ENCODE measurements at regions not wholly inside any gene's neighbourhood (a gene's known extent, or its start where the extent isn't known, plus 50 kb on each side); places are given as distances from the start of the nearest gene placed in this dataset.

DNA sequence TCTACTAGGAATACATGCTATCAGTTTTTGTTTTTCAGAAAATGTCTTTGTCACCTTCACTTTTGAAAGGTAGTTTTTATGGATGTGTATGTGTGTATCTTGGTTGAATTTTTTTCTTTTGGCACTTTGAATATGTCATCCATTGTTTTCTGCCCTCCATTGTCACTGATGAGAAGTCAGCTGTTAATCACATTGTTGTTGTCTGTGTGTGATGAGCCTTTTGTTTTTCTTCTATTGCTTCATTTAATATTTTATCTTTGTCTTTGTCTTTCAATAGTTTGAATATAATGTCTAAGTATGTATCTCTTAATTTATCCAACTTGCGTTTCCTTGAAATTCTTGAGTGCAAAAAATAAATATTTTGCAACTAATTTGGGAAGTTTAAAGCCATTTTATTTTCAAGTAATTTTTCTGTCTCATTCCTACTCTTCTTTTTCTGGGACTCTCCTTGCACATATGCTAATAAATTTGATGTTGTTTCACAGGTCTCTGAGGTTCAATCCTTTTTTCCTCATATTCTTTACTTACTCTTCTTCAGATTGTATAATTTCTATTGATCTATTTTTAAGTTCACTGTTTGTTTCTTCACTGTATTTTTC lies 546.9 kb upstream of the GHITM start:
- DNase-seq: no peak
- peaks cover 35% of the 10 kb centered on the region for H3K9me3 Mint-ChIP-seq
- 0 out of 2 replicates have a peak, but pooled peaks cover 5% of the 10 kb centered on the region for H3K36me3 Mint-ChIP-seq (ENCODE audit: low read depth)

DNA sequence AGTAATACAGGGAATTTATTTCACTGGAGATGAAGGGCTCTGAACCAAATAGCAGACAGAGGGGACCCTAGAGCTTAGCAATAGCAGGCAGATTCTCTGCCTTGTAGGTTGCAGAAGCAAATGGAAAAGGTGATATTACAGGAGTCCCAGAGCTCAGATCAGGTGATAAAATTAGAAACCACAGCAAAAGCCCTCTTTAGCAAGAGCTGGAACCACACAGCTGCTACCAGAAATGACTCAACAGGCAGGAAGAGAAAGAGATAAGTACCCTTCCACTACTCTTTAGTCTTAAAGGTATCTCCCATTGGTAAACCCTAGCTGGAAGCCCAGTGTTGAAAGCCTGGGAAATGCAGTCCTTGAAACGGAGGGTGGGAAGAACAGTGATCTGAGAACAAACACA lies 535.6 kb upstream of the GHITM start:
- H3K27me3 Mint-ChIP-seq (ENCODE audit: insufficient read depth): no peaks in the 10 kb centered on the region
- no peak for DNase-seq
- H3K9me3 Mint-ChIP-seq: peaks cover 21% of the 10 kb centered on the region; the same call in 1 of the 2 replicates
- no peak overlapping the region for H3K4me3 Mint-ChIP-seq
- H3K36me3 Mint-ChIP-seq (ENCODE audit: low read depth): peaks cover 5% of the 10 kb centered on the region; the same call in 1 of the 2 replicates
- no peak overlapping the region for H3K27ac Mint-ChIP-seq
- H3K4me1 Mint-ChIP-seq (ENCODE audit: low read depth): peaks cover 7% of the 10 kb centered on the region; the same call in 1 of the 2 replicates
- TF ChIP-seq, protein P1, sequence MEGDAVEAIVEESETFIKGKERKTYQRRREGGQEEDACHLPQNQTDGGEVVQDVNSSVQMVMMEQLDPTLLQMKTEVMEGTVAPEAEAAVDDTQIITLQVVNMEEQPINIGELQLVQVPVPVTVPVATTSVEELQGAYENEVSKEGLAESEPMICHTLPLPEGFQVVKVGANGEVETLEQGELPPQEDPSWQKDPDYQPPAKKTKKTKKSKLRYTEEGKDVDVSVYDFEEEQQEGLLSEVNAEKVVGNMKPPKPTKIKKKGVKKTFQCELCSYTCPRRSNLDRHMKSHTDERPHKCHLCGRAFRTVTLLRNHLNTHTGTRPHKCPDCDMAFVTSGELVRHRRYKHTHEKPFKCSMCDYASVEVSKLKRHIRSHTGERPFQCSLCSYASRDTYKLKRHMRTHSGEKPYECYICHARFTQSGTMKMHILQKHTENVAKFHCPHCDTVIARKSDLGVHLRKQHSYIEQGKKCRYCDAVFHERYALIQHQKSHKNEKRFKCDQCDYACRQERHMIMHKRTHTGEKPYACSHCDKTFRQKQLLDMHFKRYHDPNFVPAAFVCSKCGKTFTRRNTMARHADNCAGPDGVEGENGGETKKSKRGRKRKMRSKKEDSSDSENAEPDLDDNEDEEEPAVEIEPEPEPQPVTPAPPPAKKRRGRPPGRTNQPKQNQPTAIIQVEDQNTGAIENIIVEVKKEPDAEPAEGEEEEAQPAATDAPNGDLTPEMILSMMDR (IDR thresholded peaks at IDR 0.05): no peak

More for the DNA sequence above, 546.9 kb upstream of the GHITM start:
- Mint-ChIP-seq H3K4me3 (no peak overlapping the region), H3K27ac (no peak overlapping the region), H3K27me3 (ENCODE audit: insufficient read depth) (no peaks in the 10 kb centered on the region), H3K4me1 (ENCODE audit: low read depth) (no peaks in the 10 kb centered on the region)
- TF ChIP-seq, protein P1 (IDR thresholded peaks at IDR 0.05): no peak

DNA sequence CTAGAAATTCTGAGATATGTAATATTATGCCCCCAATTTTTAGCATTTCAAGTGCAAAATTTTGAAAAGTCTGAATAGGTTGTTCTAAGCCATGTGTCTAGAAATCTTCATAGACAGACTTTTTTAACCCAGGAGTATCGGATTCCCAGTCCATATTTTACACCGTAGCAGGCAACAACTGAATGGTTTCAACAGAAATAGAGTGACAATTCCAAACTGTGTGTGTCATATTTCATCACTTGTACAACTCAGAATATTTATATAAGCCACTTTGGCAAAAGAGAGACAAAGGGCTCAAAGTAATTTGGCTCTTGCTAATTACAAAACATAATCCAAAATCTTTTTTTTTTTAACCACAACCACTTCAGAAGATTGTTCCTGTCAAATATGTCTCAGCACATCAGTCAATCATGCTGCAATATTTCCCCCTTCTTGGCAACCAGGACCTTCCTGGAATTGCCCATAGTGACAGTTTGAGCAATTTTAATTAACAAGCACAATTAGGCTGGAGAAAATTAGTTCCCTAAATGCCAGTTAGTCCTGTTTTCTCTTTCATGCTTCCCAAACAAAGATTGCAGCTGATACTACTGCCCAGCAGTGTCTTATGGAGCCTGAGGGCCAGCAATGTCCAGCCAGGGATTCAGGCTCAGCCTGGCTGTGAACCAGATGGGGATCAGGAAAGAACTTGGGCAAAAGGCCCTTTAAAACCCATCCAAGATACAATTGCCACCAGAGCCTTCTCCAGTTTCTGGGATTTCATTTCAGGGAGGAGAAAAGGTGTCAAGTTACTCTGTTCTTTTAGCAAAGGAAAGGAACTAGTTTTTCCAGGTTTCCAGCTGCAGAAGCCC lies 533.3 kb upstream of the GHITM start:
- H3K36me3 Mint-ChIP-seq (ENCODE audit: low read depth): peaks cover 5% of the 10 kb centered on the region; the same call in 1 of the 2 replicates
- H3K4me3 Mint-ChIP-seq: no peak overlapping the region
- H3K9me3 Mint-ChIP-seq: peaks cover 14% of the 10 kb centered on the region
- no peak overlapping the region for H3K27ac Mint-ChIP-seq
- no peak for DNase-seq
- peaks cover 12% of the 10 kb centered on the region; the same call in 1 of the 2 replicates for H3K4me1 Mint-ChIP-seq (ENCODE audit: low read depth)
- no peaks in the 10 kb centered on the region for H3K27me3 Mint-ChIP-seq (ENCODE audit: insufficient read depth)
- TF ChIP-seq, protein P1 (IDR thresholded peaks at IDR 0.05): no peak

DNA sequence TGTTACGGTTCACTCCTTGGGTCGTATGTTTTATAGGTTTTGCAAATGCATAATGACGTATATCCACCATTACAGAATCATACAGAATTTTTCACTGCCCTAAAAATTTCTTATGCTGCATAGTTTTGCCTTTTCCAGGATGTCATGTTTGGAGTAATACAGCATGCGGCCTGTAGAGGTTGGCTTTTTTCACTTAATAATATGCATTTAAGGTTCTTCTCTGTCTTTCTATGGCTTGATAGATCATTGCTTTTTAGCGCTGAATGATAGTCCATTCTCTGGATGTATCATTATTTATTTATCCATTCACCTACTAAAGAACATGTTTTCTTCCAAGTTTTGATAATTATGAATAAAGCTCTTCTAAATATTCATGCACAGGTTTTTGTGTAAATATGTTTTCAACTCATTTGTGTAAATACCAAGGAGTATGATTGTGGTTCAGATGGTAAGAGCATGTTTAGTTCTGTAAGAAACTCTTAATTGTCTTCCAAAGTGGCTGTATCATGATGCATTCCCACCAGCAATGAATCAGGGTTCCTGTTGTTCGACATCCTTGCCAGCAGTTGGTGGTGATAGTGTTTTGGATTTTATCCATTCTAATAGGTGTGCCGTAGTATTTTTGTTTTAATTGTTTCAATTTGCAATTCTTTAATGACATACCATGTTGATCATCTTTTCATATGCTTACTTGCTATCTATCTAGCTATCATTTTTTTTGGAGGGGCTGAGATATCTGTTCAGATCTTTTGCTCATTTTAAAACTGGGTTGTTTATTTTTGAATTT lies 531.2 kb upstream of the GHITM start:
- Mint-ChIP-seq H3K27ac (peak overlapping the region; percentile 42; the same call in 1 of the 2 replicates), H3K9me3 (peaks cover 28% of the 10 kb centered on the region), H3K27me3 (ENCODE audit: insufficient read depth) (no peaks in the 10 kb centered on the region), H3K4me3 (peak overlapping the region; percentile 24; the same call in 1 of the 2 replicates), H3K4me1 (ENCODE audit: low read depth) (peaks cover 12% of the 10 kb centered on the region; the same call in 1 of the 2 replicates), H3K36me3 (ENCODE audit: low read depth) (peaks cover 5% of the 10 kb centered on the region; the same call in 1 of the 2 replicates)
- TF ChIP-seq, protein P1 (IDR thresholded peaks at IDR 0.05): no peak
- peak; percentile 22 for DNase-seq

DNA sequence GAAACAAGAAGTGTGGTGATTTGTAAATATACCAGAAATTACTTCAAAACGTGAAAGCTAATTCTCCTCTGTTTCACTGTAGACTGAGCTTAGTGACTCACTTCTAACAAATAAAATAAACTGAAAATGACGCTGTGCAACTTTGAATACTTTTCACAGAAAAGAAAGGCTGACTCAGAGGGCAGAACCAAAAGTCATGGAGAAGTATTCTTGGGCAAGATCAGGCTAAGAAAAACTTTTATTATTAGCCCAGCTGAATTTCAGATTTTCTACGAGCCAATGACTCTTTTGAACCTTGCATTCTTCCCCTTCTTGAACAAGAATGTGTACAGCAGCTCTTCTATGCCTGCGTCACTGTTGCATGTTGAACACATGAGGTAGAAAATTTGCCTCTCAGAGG lies 527.3 kb upstream of the GHITM start:
- peak overlapping the region; percentile 79; the same call in 1 of the 2 replicates for H3K27ac Mint-ChIP-seq
- no peak overlapping the region; the same call in 1 of the 2 replicates for H3K4me3 Mint-ChIP-seq
- peak; percentile 65 for DNase-seq
- H3K9me3 Mint-ChIP-seq: peaks cover 40% of the 10 kb centered on the region
- TF ChIP-seq, protein P1 (IDR thresholded peaks at IDR 0.05): no peak
- H3K4me1 Mint-ChIP-seq (ENCODE audit: low read depth): peaks cover 12% of the 10 kb centered on the region; the same call in 1 of the 2 replicates
- H3K36me3 Mint-ChIP-seq (ENCODE audit: low read depth): peaks cover 5% of the 10 kb centered on the region; the same call in 1 of the 2 replicates
- no peaks in the 10 kb centered on the region for H3K27me3 Mint-ChIP-seq (ENCODE audit: insufficient read depth)
